Naive thymus-derived CD4-positive, alpha-beta T cell (primary cell): ENCODE measurements at regions not wholly inside any gene's neighbourhood (a gene's known extent, or its start where the extent isn't known, plus 50 kb on each side); places are given as distances from the start of the nearest gene placed in this dataset.

Source experiments
- ATAC-seq: fragments of 150-1000 bp; cut with Tn5 transposase; 2 replicates; pipeline ENCODE4 v1.10.0; 2021; ENCODE audit warnings: mild to moderate bottlenecking, moderate library complexity
- CTCF ChIA-PET: fragments of 350-600 bp; sonication (Branson Sonifier 250); formaldehyde crosslinking; loops from one replicate; lab custom pipeline; 2021; ENCODE audit warnings: antibody characterized with exemption; lab: Charles Lee
- POLR2A ChIA-PET: fragments of 350-600 bp; sonication (Branson Sonifier 250); formaldehyde crosslinking; loops from one replicate; lab custom pipeline; 2021; ENCODE audit warnings: antibody characterized with exemption, inconsistent platforms; lab: Charles Lee
- DNase-seq, 9 donors: peaks; one replicate each; pipeline versions ENCODE4 v3.0.0 to v3.0.0-alpha.2; 2020 to 2022; ENCODE audit warnings: mixed read lengths in 1 of 9
- H3K27ac ChIP-seq: one replicate; pipeline ENCODE4 v1.7.0; 2013; ENCODE audit warnings: mild to moderate bottlenecking, low read depth, low read length, moderate library complexity
- H3K27me3 ChIP-seq, 2 donors: one replicate each; pipeline ENCODE4 v1.7.0; 2013; ENCODE audit warnings: low read length in 2 of 2, mild to moderate bottlenecking in 2 of 2, moderate library complexity in 2 of 2; ENCODE audit not compliant: control insufficient read depth in 2 of 2, insufficient read depth in 2 of 2
- H3K36me3 ChIP-seq, 3 experiments: 1 replicate in 2 of 3; 2 replicates in 1 of 3; pipeline ENCODE4 v1.7.0; 2013; ENCODE audit warnings: low read length in 3 of 3, mild to moderate bottlenecking in 3 of 3, moderate library complexity in 1 of 3; ENCODE audit not compliant: insufficient read depth in 3 of 3, control insufficient read depth in 2 of 3
- H3K4me1 ChIP-seq, 2 donors: one replicate each; pipeline ENCODE4 v1.7.0; 2013; ENCODE audit warnings: low read length in 2 of 2, mild to moderate bottlenecking in 2 of 2, moderate library complexity in 1 of 2; ENCODE audit not compliant: control insufficient read depth in 2 of 2, insufficient read depth in 2 of 2
- H3K4me3 ChIP-seq: 2 replicates; pipeline ENCODE4 v1.7.0; 2013; ENCODE audit warnings: mild to moderate bottlenecking, low read length
- H3K9me3 ChIP-seq, 3 experiments: 1 replicate in 2 of 3; 2 replicates in 1 of 3; pipeline ENCODE4 v1.7.0; 2013; ENCODE audit warnings: low read length in 3 of 3; ENCODE audit not compliant: control insufficient read depth in 2 of 3
- H3K27ac Mint-ChIP-seq, 9 donors: one replicate each; pipeline ENCODE4 v1.8.0; 2020 to 2022; ENCODE audit warnings: mixed read lengths in 9 of 9, mild to moderate bottlenecking in 8 of 9, moderate library complexity in 5 of 9, inconsistent platforms in 2 of 9
- H3K27me3 Mint-ChIP-seq, 5 donors: one replicate each; pipeline ENCODE4 v1.8.0; 2021 to 2022; ENCODE audit warnings: mixed read lengths in 5 of 5, mild to moderate bottlenecking in 1 of 5
- H3K36me3 Mint-ChIP-seq, 5 donors: one replicate each; pipeline ENCODE4 v1.8.0; 2020 to 2022; ENCODE audit warnings: mixed read lengths in 5 of 5, mild to moderate bottlenecking in 3 of 5, inconsistent platforms in 1 of 5
- H3K4me1 Mint-ChIP-seq, 7 donors: one replicate each; pipeline ENCODE4 v1.8.0; 2020 to 2022; ENCODE audit warnings: mixed read lengths in 7 of 7, mild to moderate bottlenecking in 3 of 7, inconsistent platforms in 1 of 7
- H3K4me3 Mint-ChIP-seq, 10 donors: one replicate each; pipeline ENCODE4 v1.8.0; 2020 to 2022; ENCODE audit warnings: mild to moderate bottlenecking in 10 of 10, mixed read lengths in 10 of 10, moderate library complexity in 6 of 10, inconsistent platforms in 2 of 10
- H3K9me3 Mint-ChIP-seq, 11 donors: one replicate each; pipeline ENCODE4 v1.8.0; 2020 to 2022; ENCODE audit warnings: mixed read lengths in 11 of 11, mild to moderate bottlenecking in 4 of 11, inconsistent platforms in 1 of 11, moderate library complexity in 1 of 11
- intact Hi-C, 2 donors: fragments of 100-400 bp; cut with micrococcal nuclease; formaldehyde crosslinking; loops; one replicate each; pipeline ENCODE4 v1.15.1; 2023

- Histone ChIP-seq H3K9me3 (no peaks in the 10 kb centered on the region), H3K36me3 (no peaks in the 10 kb centered on the region), H3K27me3 (no peaks in the 10 kb centered on the region), H3K4me3 (no peak overlapping the region), H3K4me1 (no peaks in the 10 kb centered on the region), H3K27ac (no peak overlapping the region)
- CTCF ChIA-PET = no interaction called here
- intact Hi-C loops = no loop called here
- H3K4me1 Mint-ChIP-seq = no peaks in the 10 kb centered on the region
- no peak overlapping the region for H3K27ac Mint-ChIP-seq
- H3K9me3 Mint-ChIP-seq = peaks cover 0 to 6% (median 0%) of the 10 kb centered on the region in 11 donors
- ATAC-seq = no peak
- no peak overlapping the region for H3K4me3 Mint-ChIP-seq
- no peaks in the 10 kb centered on the region for H3K27me3 Mint-ChIP-seq
- no peak for DNase-seq
- POLR2A ChIA-PET = no interaction called here
- no peaks in the 10 kb centered on the region for H3K36me3 Mint-ChIP-seq
Measured at GRCh38 chr7:46993396-46993795, 588.5 kb downstream of the TNS3 start.

- Mint-ChIP-seq H3K9me3 (peaks cover 0 to 6% (median 0%) of the 10 kb centered on the region in 11 donors), H3K27ac (no peak overlapping the region), H3K27me3 (no peaks in the 10 kb centered on the region), H3K4me1 (no peaks in the 10 kb centered on the region), H3K4me3 (no peak overlapping the region), H3K36me3 (no peaks in the 10 kb centered on the region)
- ChIA-PET POLR2A (no interaction called here), CTCF (no interaction called here)
- intact Hi-C loops = no loop called here
- Histone ChIP-seq H3K4me3 (no peak overlapping the region), H3K27me3 (no peaks in the 10 kb centered on the region), H3K27ac (no peak overlapping the region), H3K4me1 (no peaks in the 10 kb centered on the region), H3K9me3 (no peaks in the 10 kb centered on the region), H3K36me3 (no peaks in the 10 kb centered on the region)
- DNase-seq = no peak
- no peak for ATAC-seq
Measured at GRCh38 chr7:46990761-46991160, 591.1 kb downstream of the TNS3 start.

GRCh38 chr7:46989247-46989646 is 592.7 kb downstream of the TNS3 start:
- DNase-seq (no peak), ATAC-seq (no peak)
- no peaks in the 10 kb centered on the region for H3K4me1 ChIP-seq
- Mint-ChIP-seq H3K4me1 (no peaks in the 10 kb centered on the region), H3K27me3 (no peaks in the 10 kb centered on the region), H3K9me3 (peaks cover 0 to 6% (median 0%) of the 10 kb centered on the region in 11 donors), H3K36me3 (no peaks in the 10 kb centered on the region), H3K4me3 (no peak overlapping the region), H3K27ac (no peak overlapping the region)
- no peak overlapping the region for H3K4me3 ChIP-seq
- H3K27ac ChIP-seq = no peak overlapping the region
- no peaks in the 10 kb centered on the region for H3K27me3 ChIP-seq
- intact Hi-C loops = loop anchor here in 1 of 2 donors (5.0 kb wide), 1 partner anchor 1107 kb away; no protein-coding TSS in a partner anchor
- POLR2A ChIA-PET = no interaction called here
- H3K9me3 ChIP-seq = no peaks in the 10 kb centered on the region
- CTCF ChIA-PET = no interaction called here
- H3K36me3 ChIP-seq = no peaks in the 10 kb centered on the region

GRCh38 chr7:46982928-46983327 is 599.0 kb downstream of the TNS3 start:
- ChIA-PET POLR2A (no interaction called here), CTCF (no interaction called here)
- Histone ChIP-seq H3K4me3 (no peak overlapping the region), H3K27ac (no peak overlapping the region), H3K4me1 (no peaks in the 10 kb centered on the region), H3K27me3 (no peaks in the 10 kb centered on the region), H3K36me3 (no peaks in the 10 kb centered on the region), H3K9me3 (no peaks in the 10 kb centered on the region)
- Mint-ChIP-seq H3K27me3 (no peaks in the 10 kb centered on the region), H3K4me3 (no peak overlapping the region), H3K4me1 (peaks cover 0 to 2% (median 0%) of the 10 kb centered on the region in 7 donors), H3K9me3 (peaks cover 0 to 7% (median 1%) of the 10 kb centered on the region in 11 donors), H3K27ac (no peak overlapping the region), H3K36me3 (no peaks in the 10 kb centered on the region)
- ATAC-seq = no peak
- intact Hi-C loops = no loop called here
- no peak for DNase-seq

GRCh38 chr7:46979439-46979838 is 602.5 kb downstream of the TNS3 start:
- DNase-seq = no peak
- Mint-ChIP-seq H3K9me3 (peaks cover 0 to 7% (median 0%) of the 10 kb centered on the region in 11 donors), H3K27ac (no peak overlapping the region), H3K4me1 (peaks cover 0 to 2% (median 0%) of the 10 kb centered on the region in 7 donors), H3K36me3 (no peaks in the 10 kb centered on the region), H3K4me3 (no peak overlapping the region), H3K27me3 (no peaks in the 10 kb centered on the region)
- H3K27ac ChIP-seq = no peak overlapping the region
- H3K4me1 ChIP-seq = no peaks in the 10 kb centered on the region
- H3K9me3 ChIP-seq = no peaks in the 10 kb centered on the region
- H3K36me3 ChIP-seq = no peaks in the 10 kb centered on the region
- no peak overlapping the region for H3K4me3 ChIP-seq
- ChIA-PET CTCF (no interaction called here), POLR2A (no interaction called here)
- ATAC-seq = no peak
- intact Hi-C loops = no loop called here
- H3K27me3 ChIP-seq = no peaks in the 10 kb centered on the region

GRCh38 chr7:46975493-46975892 is 606.4 kb downstream of the TNS3 start:
- no peaks in the 10 kb centered on the region for H3K9me3 ChIP-seq
- H3K4me3 Mint-ChIP-seq = no peak overlapping the region
- CTCF ChIA-PET = no interaction called here
- H3K27ac ChIP-seq = no peak overlapping the region
- no peaks in the 10 kb centered on the region for H3K36me3 ChIP-seq
- POLR2A ChIA-PET = no interaction called here
- no peaks in the 10 kb centered on the region for H3K27me3 ChIP-seq
- H3K36me3 Mint-ChIP-seq = no peaks in the 10 kb centered on the region
- H3K27ac Mint-ChIP-seq = no peak overlapping the region
- H3K4me3 ChIP-seq = no peak overlapping the region
- intact Hi-C loops = no loop called here
- H3K4me1 Mint-ChIP-seq = no peaks in the 10 kb centered on the region
- DNase-seq (no peak), ATAC-seq (no peak)
- H3K4me1 ChIP-seq = no peaks in the 10 kb centered on the region
- H3K9me3 Mint-ChIP-seq = peaks cover 0 to 3% (median 1%) of the 10 kb centered on the region in 11 donors
- H3K27me3 Mint-ChIP-seq = no peaks in the 10 kb centered on the region

GRCh38 chr7:46972205-46972604 is 609.7 kb downstream of the TNS3 start:
- Mint-ChIP-seq H3K27ac (no peak overlapping the region), H3K27me3 (no peaks in the 10 kb centered on the region), H3K36me3 (no peaks in the 10 kb centered on the region), H3K4me3 (no peak overlapping the region), H3K9me3 (peaks cover 0 to 16% (median 3%) of the 10 kb centered on the region in 11 donors), H3K4me1 (no peaks in the 10 kb centered on the region)
- POLR2A ChIA-PET = no interaction called here
- Histone ChIP-seq H3K4me3 (no peak overlapping the region), H3K36me3 (no peaks in the 10 kb centered on the region), H3K4me1 (no peaks in the 10 kb centered on the region), H3K9me3 (peaks cover 0 to 3% (median 0%) of the 10 kb centered on the region in 3 experiments), H3K27ac (no peak overlapping the region), H3K27me3 (no peaks in the 10 kb centered on the region)
- intact Hi-C loops = no loop called here
- CTCF ChIA-PET = no interaction called here
- ATAC-seq (no peak), DNase-seq (no peak)
